Panc1 (cell line): ENCODE measurements at regions not wholly inside any gene's neighbourhood (a gene's known extent, or its start where the extent isn't known, plus 50 kb on each side); places are given as distances from the start of the nearest gene placed in this dataset.

ENCODE experiments used
- ATAC-seq: fragments of 200-7000 bp; cut with Tn5 transposase; 2 replicates; pipeline ENCODE4 v1.9.1; 2020; ENCODE audit warnings: mild to moderate bottlenecking, moderate library complexity
- BruUV-seq: library from RNA; stranded (reverse); fragments of 400-500 nt; replicated peaks from 2 replicates; lab custom pipeline; 2021; lab: Mats Ljungman, UMichigan
- CTCF ChIA-PET: fragments of 300-600 bp; sonication (Branson Sonifier 250); formaldehyde crosslinking; loops from one replicate; lab custom pipeline; 2022; ENCODE audit warnings: antibody characterized with exemption; lab: Charles Lee
- POLR2A ChIA-PET: fragments of 300-600 bp; sonication (Branson Sonifier 250); formaldehyde crosslinking; loops from one replicate; lab custom pipeline; 2022; ENCODE audit warnings: antibody characterized with exemption; lab: Charles Lee
- DNase-seq: peaks from one replicate; pipeline ENCODE4 v3.0.0-alpha.2; 2010; ENCODE audit warnings: low read depth, low spot score
- H3K27ac ChIP-seq: 2 replicates; pipeline ENCODE4 v1.5.1; 2011; ENCODE audit warnings: mild to moderate bottlenecking, low read length, inconsistent platforms
- H3K27me3 ChIP-seq: fragments of 200-500 bp; sonication (Bioruptor generic); 2 replicates; pipeline ENCODE4 v1.6.0; 2014; ENCODE audit warnings: low read length, inconsistent platforms; ENCODE audit not compliant: control insufficient read depth, insufficient read depth
- H3K36me3 ChIP-seq: fragments of 200-500 bp; sonication (Bioruptor generic); 2 replicates; pipeline ENCODE4 v1.5.1; 2014; ENCODE audit warnings: inconsistent platforms, mild to moderate bottlenecking, low read length, moderate library complexity; ENCODE audit not compliant: control insufficient read depth, insufficient read depth
- H3K4me1 ChIP-seq: 2 replicates; pipeline ENCODE4 v1.5.1; 2011; ENCODE audit warnings: inconsistent platforms, mild to moderate bottlenecking, low read length, moderate library complexity; ENCODE audit not compliant: control insufficient read depth, insufficient read depth
- H3K4me3 ChIP-seq, 2 experiments: 2 replicates each; pipeline ENCODE4 v1.5.1; 2011 to 2012; ENCODE audit warnings: low read depth in 2 of 2, low read length in 2 of 2, mild to moderate bottlenecking in 2 of 2, inconsistent platforms in 1 of 2, moderate library complexity in 1 of 2
- H3K9me3 ChIP-seq: fragments of 200-500 bp; sonication (Bioruptor generic); 2 replicates; pipeline ENCODE4 v1.5.1; 2014; ENCODE audit warnings: low read depth, mild to moderate bottlenecking, inconsistent platforms, low read length, moderate library complexity; ENCODE audit not compliant: control insufficient read depth, insufficient read depth
- CTCF ChIP-seq: fragments of 450-650 bp; IDR thresholded peaks from 2 replicates; pipeline ENCODE4 v1.5.1; 2017; ENCODE audit warnings: mild to moderate bottlenecking
- POLR2AphosphoS5 ChIP-seq: IDR thresholded peaks from 2 replicates; pipeline ENCODE4 v1.6.1; 2012; ENCODE audit warnings: mild to moderate bottlenecking, low read depth, low read length, moderate library complexity
- REST ChIP-seq, 2 experiments: IDR thresholded peaks; 2 replicates each; pipeline ENCODE4 v1.6.1; 2011 to 2012; ENCODE audit warnings: low read depth in 2 of 2, control low read depth in 1 of 2, low read length in 1 of 2, mild to moderate bottlenecking in 1 of 2, moderate library complexity in 1 of 2; ENCODE audit not compliant: insufficient read depth in 1 of 2
- SIN3A ChIP-seq: IDR thresholded peaks from 2 replicates; pipeline ENCODE4 v1.6.1; 2012; ENCODE audit warnings: low read depth, mild to moderate bottlenecking, low read length, moderate library complexity, borderline replicate concordance; ENCODE audit not compliant: insufficient read depth
- TCF7L2 ChIP-seq: IDR thresholded peaks from 2 replicates; pipeline ENCODE4 v1.6.1; 2011; ENCODE audit warnings: mild to moderate bottlenecking, low read depth, low read length, inconsistent platforms
- in situ Hi-C: cut with HindIII; loops from 2 replicates; pipeline ENCODE4 v1.10.0; 2016; ENCODE audit warnings: low sequenced_read_pairs, low pct_unique_long_range_greater_than_20kb
- intact Hi-C: fragments of 100-400 bp; cut with micrococcal nuclease; formaldehyde crosslinking; loops from one replicate; pipeline ENCODE4 v1.10.0; 2022; ENCODE audit not compliant: unreplicated experiment

GRCh38 chr7:10596827-10597226 lies 376.8 kb upstream of the PHF14 start:
- intact Hi-C loops (no loop called here), in situ Hi-C loops (no loop called here)
- no peak overlapping the region for H3K27ac ChIP-seq
- no peaks in the 10 kb centered on the region for H3K27me3 ChIP-seq
- no peak for DNase-seq
- BruUV-seq: no TSS peak
- POLR2A ChIA-PET: no interaction called here
- ATAC-seq: no peak
- H3K36me3 ChIP-seq: no peaks in the 10 kb centered on the region
- 0 out of 2 replicates have a peak, but pooled peaks cover 3% of the 10 kb centered on the region for H3K9me3 ChIP-seq
- H3K4me3 ChIP-seq: no peak overlapping the region
- no peaks in the 10 kb centered on the region for H3K4me1 ChIP-seq
- TF ChIP-seq TCF7L2 (no peak), CTCF (no peak)
- CTCF ChIA-PET: no interaction called here

GRCh38 chr7:10604128-10604527 lies 369.5 kb upstream of the PHF14 start:
- ATAC-seq: no peak
- H3K36me3 ChIP-seq: no peaks in the 10 kb centered on the region
- no peak overlapping the region for H3K27ac ChIP-seq
- DNase-seq: no peak
- intact Hi-C loops (no loop called here), in situ Hi-C loops (no loop called here)
- H3K9me3 ChIP-seq: no peaks in the 10 kb centered on the region
- CTCF ChIA-PET: no interaction called here
- H3K4me3 ChIP-seq: no peak overlapping the region
- no TSS peak for BruUV-seq
- no peaks in the 10 kb centered on the region for H3K27me3 ChIP-seq
- no peaks in the 10 kb centered on the region for H3K4me1 ChIP-seq
- TF ChIP-seq REST (IDR thresholded peaks at IDR 0.05; ENCODE audit: insufficient read depth in 1 of 2, low read depth in 2 of 2, low read length in 1 of 2): no peak
- TF ChIP-seq POLR2AphosphoS5: no peak
- TF ChIP-seq SIN3A: no peak
- no peak for TF ChIP-seq CTCF
- no peak for TF ChIP-seq TCF7L2
- POLR2A ChIA-PET: no interaction called here
